H9 (cell line): ENCODE measurements at regions not wholly inside any gene's neighbourhood (a gene's known extent, or its start where the extent isn't known, plus 50 kb on each side); places are given as distances from the start of the nearest gene placed in this dataset.

ENCODE experiments used
- DNase-seq: peaks from one replicate; pipeline ENCODE4 v3.0.0-alpha.2; 2017
- H2AFZ ChIP-seq: one replicate; pipeline ENCODE4 v1.6.1; 2013; ENCODE audit warnings: mild to moderate bottlenecking, low read length, control low read depth, moderate library complexity
- H2AK5ac ChIP-seq: 2 replicates; pipeline ENCODE4 v1.6.1; 2013; ENCODE audit warnings: low read length, control low read depth, mixed read lengths; ENCODE audit not compliant: insufficient read length
- H2BK120ac ChIP-seq: one replicate; pipeline ENCODE4 v1.6.1; 2013; ENCODE audit warnings: low read depth, mild to moderate bottlenecking, low read length, control low read depth, inconsistent platforms; ENCODE audit not compliant: poor library complexity, severe bottlenecking
- H2BK12ac ChIP-seq: 2 replicates; pipeline ENCODE4 v1.6.1; 2013; ENCODE audit warnings: low read length, control low read depth, mixed read lengths, low read depth; ENCODE audit not compliant: insufficient read length
- H2BK15ac ChIP-seq: 2 replicates; pipeline ENCODE4 v1.6.1; 2013; ENCODE audit warnings: low read depth, low read length, control low read depth
- H2BK20ac ChIP-seq: one replicate; pipeline ENCODE4 v1.6.1; 2013; ENCODE audit warnings: low read depth, mild to moderate bottlenecking, low read length, control low read depth, inconsistent platforms; ENCODE audit not compliant: poor library complexity, severe bottlenecking
- H2BK5ac ChIP-seq: 2 replicates; pipeline ENCODE4 v1.6.1; 2013; ENCODE audit warnings: low read length, control low read depth, mixed read lengths; ENCODE audit not compliant: insufficient read length
- H3K14ac ChIP-seq: 2 replicates; pipeline ENCODE4 v1.6.1; 2013; ENCODE audit warnings: low read length, control low read depth; ENCODE audit not compliant: insufficient read depth
- H3K18ac ChIP-seq: 2 replicates; pipeline ENCODE4 v1.6.1; 2013; ENCODE audit warnings: low read depth, mild to moderate bottlenecking, mixed read lengths, low read length, control low read depth; ENCODE audit not compliant: insufficient read length
- H3K23ac ChIP-seq: 2 replicates; pipeline ENCODE4 v1.6.1; 2013; ENCODE audit warnings: low read length, control low read depth, mixed read lengths, low read depth; ENCODE audit not compliant: insufficient read length
- H3K23me2 ChIP-seq: 2 replicates; pipeline ENCODE4 v1.6.1; 2013; ENCODE audit warnings: low read depth, mild to moderate bottlenecking, mixed read lengths, low read length, control low read depth; ENCODE audit not compliant: insufficient read length, poor library complexity, severe bottlenecking
- H3K27ac ChIP-seq: 2 replicates; pipeline ENCODE4 v1.5.1; 2013; ENCODE audit warnings: low read length, control low read depth, mixed read lengths, low read depth; ENCODE audit not compliant: insufficient read length
- H3K27me3 ChIP-seq: 2 replicates; pipeline ENCODE4 v1.6.1; 2013; ENCODE audit warnings: low read length, control low read depth, inconsistent platforms; ENCODE audit not compliant: insufficient read depth
- H3K4ac ChIP-seq: 2 replicates; pipeline ENCODE4 v1.6.1; 2013; ENCODE audit warnings: low read depth, mild to moderate bottlenecking, control low read depth, inconsistent platforms, low read length, moderate library complexity
- H3K4me1 ChIP-seq: 2 replicates; pipeline ENCODE4 v1.6.1; 2013; ENCODE audit warnings: low read length, control low read depth, inconsistent platforms; ENCODE audit not compliant: insufficient read depth
- H3K4me2 ChIP-seq: 2 replicates; pipeline ENCODE4 v1.6.1; 2013; ENCODE audit warnings: low read length, control low read depth, mixed read lengths; ENCODE audit not compliant: insufficient read length, insufficient read depth
- H3K56ac ChIP-seq: 2 replicates; pipeline ENCODE4 v1.6.1; 2013; ENCODE audit warnings: low read depth, mild to moderate bottlenecking, mixed read lengths, low read length, control low read depth; ENCODE audit not compliant: insufficient read length
- H3K79me1 ChIP-seq: 2 replicates; pipeline ENCODE4 v1.6.1; 2013; ENCODE audit warnings: low read depth, mild to moderate bottlenecking, moderate library complexity, low read length, control low read depth, inconsistent platforms; ENCODE audit not compliant: insufficient read depth, poor library complexity, severe bottlenecking
- H3K79me2 ChIP-seq: 2 replicates; pipeline ENCODE4 v1.6.1; 2013; ENCODE audit warnings: low read length, control low read depth, inconsistent platforms; ENCODE audit not compliant: insufficient read depth
- H3K9ac ChIP-seq: 2 replicates; pipeline ENCODE4 v1.6.1; 2013; ENCODE audit warnings: low read length, control low read depth, mixed read lengths; ENCODE audit not compliant: insufficient read length; ENCODE audit errors: extremely low read depth
- H3K9me3 ChIP-seq: one replicate; pipeline ENCODE4 v1.6.1; 2013; ENCODE audit warnings: low read depth, low read length, inconsistent platforms; ENCODE audit not compliant: control insufficient read depth
- H3T11ph ChIP-seq: one replicate; pipeline ENCODE4 v1.6.1; 2013; ENCODE audit warnings: mild to moderate bottlenecking, low read length, control low read depth, inconsistent platforms
- H4K20me1 ChIP-seq: one replicate; pipeline ENCODE4 v1.6.1; 2013; ENCODE audit not compliant: control insufficient read depth, insufficient read length, insufficient read depth
- H4K5ac ChIP-seq: 2 replicates; pipeline ENCODE4 v1.6.1; 2013; ENCODE audit warnings: low read depth, mild to moderate bottlenecking, mixed read lengths, low read length, control low read depth; ENCODE audit not compliant: insufficient read length
- H4K8ac ChIP-seq: replicated peaks from 2 replicates; pipeline ENCODE4 v1.6.1; 2013; ENCODE audit warnings: low read length, control low read depth, mixed read lengths, low read depth; ENCODE audit not compliant: insufficient read length
- H4K91ac ChIP-seq: 2 replicates; pipeline ENCODE4 v1.6.1; 2013; ENCODE audit warnings: low read depth, mild to moderate bottlenecking, moderate library complexity, mixed read lengths, low read length, control low read depth; ENCODE audit not compliant: insufficient read length
- H3K27ac Mint-ChIP-seq, 3 experiments: 2 replicates in 2 of 3; 3 replicates in 1 of 3; pipeline ENCODE4 v1.8.0; 2020 to 2021; ENCODE audit warnings: mixed read lengths in 3 of 3, mild to moderate bottlenecking in 1 of 3, moderate library complexity in 1 of 3
- H3K27me3 Mint-ChIP-seq: 2 replicates; pipeline ENCODE4 v1.8.0; 2021; ENCODE audit warnings: low read depth, mild to moderate bottlenecking, moderate library complexity, mixed read lengths
- H3K36me3 Mint-ChIP-seq, 3 experiments: 2 replicates in 2 of 3; 3 replicates in 1 of 3; pipeline ENCODE4 v1.8.0; 2020 to 2021; ENCODE audit warnings: low read depth in 3 of 3, mixed read lengths in 3 of 3; ENCODE audit not compliant: insufficient read depth in 1 of 3
- H3K4me1 Mint-ChIP-seq, 2 experiments: 2 replicates each; pipeline ENCODE4 v1.8.0; 2020; ENCODE audit warnings: mixed read lengths in 2 of 2
- H3K4me3 Mint-ChIP-seq, 2 experiments: 2 replicates in 1 of 2; 3 replicates in 1 of 2; pipeline ENCODE4 v1.8.0; 2020 to 2021; ENCODE audit warnings: mild to moderate bottlenecking in 2 of 2, mixed read lengths in 2 of 2, moderate library complexity in 1 of 2
- H3K9me3 Mint-ChIP-seq, 2 experiments: 2 replicates in 1 of 2; 3 replicates in 1 of 2; pipeline ENCODE4 v1.8.0; 2020; ENCODE audit warnings: mild to moderate bottlenecking in 2 of 2, mixed read lengths in 2 of 2, moderate library complexity in 1 of 2
- CTCF ChIP-seq: fragments of 200-600 bp; sonication (generic); conservative IDR thresholded peaks from 3 replicates; pipeline ENCODE4 v1.8.0; 2021; ENCODE audit warnings: antibody characterized with exemption, mild to moderate bottlenecking
- WGBS: extraction: QIAGEN DNeasy Blood & Tissue Kit; methylation state at CpG from one replicate; pipeline ENCODE4 v1.1.7; 2013; ENCODE audit warnings: missing lambda C conversion rate, low lambda C conversion rate, mixed read lengths; ENCODE audit not compliant: insufficient read length; ENCODE audit errors: extremely low coverage; 5-methylcytosine and 5-hydroxymethylcytosine counted together

- Histone ChIP-seq H3T11ph (no peak overlapping the region), H3K9me3 (no peaks in the 10 kb centered on the region), H2BK5ac (no peak overlapping the region), H2AK5ac (no peak overlapping the region), H3K9ac (no peak overlapping the region), H3K23me2 (no peaks in the 10 kb centered on the region), H2AFZ (no peak overlapping the region), H3K27me3 (no peaks in the 10 kb centered on the region), H4K8ac (no peak overlapping the region), H4K91ac (no peak overlapping the region), H3K23ac (no peak overlapping the region), H3K79me2 (no peaks in the 10 kb centered on the region), H3K14ac (no peak overlapping the region), H3K4me1 (no peaks in the 10 kb centered on the region), H2BK15ac (no peak overlapping the region), H2BK20ac (no peak overlapping the region), H2BK120ac (no peak overlapping the region), H3K27ac (no peak overlapping the region), H3K4ac (no peak overlapping the region), H3K4me2 (no peak overlapping the region), H4K5ac (no peak overlapping the region), H3K56ac (no peak overlapping the region), H4K20me1 (no peaks in the 10 kb centered on the region), H3K18ac (no peak overlapping the region), H2BK12ac (no peak overlapping the region), H3K79me1 (no peaks in the 10 kb centered on the region)
- no peak overlapping the region for H3K4me3 Mint-ChIP-seq
- no CpG with 5 or more reads among the region's 2 CpGs for WGBS
- H3K36me3 Mint-ChIP-seq = no peaks in the 10 kb centered on the region
- DNase-seq = no peak
- no peak overlapping the region for H3K27ac Mint-ChIP-seq
- H3K9me3 Mint-ChIP-seq = no peaks in the 10 kb centered on the region
- no peaks in the 10 kb centered on the region; the same call in 1 of the 2 replicates for H3K27me3 Mint-ChIP-seq
- no peak for TF ChIP-seq CTCF
- peaks cover 0 to 4% of the 10 kb centered on the region in 2 experiments; a peak in 1 of 4 replicates for H3K4me1 Mint-ChIP-seq
Observed at GRCh38 chr12:105956662-105957457, 181.9 kb downstream of the NUAK1 start.
